ENCODE measurements at regions not wholly inside any gene's neighbourhood (a gene's known extent, or its start where the extent isn't known, plus 50 kb on each side); places are given as distances from the start of the nearest gene placed in this dataset.

DNA sequence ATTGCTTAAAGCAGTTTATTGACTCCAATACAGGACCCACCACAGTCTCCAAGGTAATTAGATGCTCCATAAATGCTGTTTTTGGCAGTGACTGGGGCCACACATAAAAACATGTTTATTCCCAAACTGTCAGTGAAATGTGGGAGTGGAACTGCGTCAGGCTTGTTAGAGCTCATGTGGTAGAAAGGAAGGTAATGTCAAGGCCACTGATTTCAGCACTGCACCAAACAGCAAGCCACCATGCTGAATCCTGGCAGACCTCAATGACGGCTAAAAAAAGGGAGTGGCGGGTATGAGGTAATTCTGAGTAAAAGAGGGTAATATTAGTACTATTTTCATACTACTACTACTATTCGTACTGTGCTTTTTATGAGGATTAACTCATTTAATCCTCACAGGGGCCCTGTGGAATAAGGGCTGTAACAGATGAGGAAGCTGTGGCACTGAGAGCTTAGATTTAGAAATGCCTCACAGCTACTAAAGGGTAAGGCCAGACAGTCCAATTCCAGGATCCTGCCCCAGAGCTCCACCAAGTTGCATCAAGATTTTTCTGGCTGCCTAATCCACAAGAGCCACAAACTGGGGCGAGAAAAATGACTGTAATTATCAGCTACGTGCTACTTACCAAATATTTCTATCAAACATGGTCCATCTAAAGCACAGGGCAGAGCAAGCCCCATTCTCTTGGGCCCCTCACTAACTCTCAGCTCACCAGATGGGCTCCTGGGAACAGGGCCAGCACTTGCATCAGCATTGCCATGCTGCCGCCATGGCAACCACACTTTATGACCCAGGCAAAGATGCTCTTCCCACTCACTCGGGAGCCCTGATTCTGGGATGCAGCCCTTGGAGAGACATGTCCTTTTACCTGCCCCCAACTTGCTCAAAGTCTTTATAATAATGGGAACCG is 83.6 kb upstream of the SPATA12 start:
- TF ChIP-seq EZH2 (IDR thresholded peaks at IDR 0.05; ENCODE audit: insufficient read depth, poor library complexity, severe bottlenecking) (no peak), EZH2phosphoT487 (IDR thresholded peaks at IDR 0.05; ENCODE audit: insufficient read depth, low read depth) (no peak)
